CD4-positive, alpha-beta T cell treated with Interleukin-12 subunit alpha and Interleukin-12 subunit beta, for 1 hour (primary cell): ENCODE measurements at regions not wholly inside any gene's neighbourhood (a gene's known extent, or its start where the extent isn't known, plus 50 kb on each side); places are given as distances from the start of the nearest gene placed in this dataset.
"Not testable (repeated sequence)": the region's sequence is repeated elsewhere in the genome, so short reads cannot be mapped to it uniquely, and the experiment has no call there.

Experiments
- DNase-seq: peaks from one replicate; pipeline ENCODE4 v3.0.0-alpha.2; 2020

DNA sequence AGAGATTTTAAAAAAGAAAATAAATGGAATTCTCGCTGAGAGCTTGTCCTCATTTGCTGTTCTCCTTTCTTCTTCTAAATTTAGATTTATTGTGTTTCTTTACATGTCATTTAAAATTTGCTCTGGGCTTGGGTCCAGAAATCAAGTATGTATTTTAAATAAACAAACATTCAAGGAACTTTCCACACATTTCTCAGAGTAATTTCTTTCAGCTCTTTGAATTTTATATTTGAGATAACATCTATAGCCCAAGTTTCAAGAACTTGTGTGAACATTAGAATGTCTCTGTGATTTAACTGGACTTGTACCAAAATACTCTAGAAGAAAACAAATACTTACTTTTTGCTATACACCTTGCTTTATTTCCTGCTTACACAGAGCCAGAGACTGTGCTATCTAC lies 192.3 kb downstream of the TMEM200A start:
- DNase-seq = no peak

DNA sequence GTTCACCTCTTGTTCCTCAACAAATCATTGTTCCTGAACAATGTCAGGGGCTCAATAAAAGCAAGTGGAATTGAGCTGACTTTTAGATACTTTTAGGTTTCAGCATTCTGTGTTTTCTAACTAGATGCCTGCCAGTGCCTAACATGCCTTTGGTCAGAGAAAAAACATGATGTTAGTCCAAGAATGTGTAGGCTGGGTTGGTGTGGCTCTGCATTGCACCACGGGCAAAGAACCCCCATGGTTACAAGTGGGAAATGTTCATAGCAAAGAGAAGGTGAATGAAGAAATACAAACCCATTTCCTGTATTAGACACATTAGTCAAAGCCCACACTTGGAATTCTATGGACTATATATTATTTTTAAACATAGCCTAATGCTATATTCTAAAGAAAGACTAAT lies 193.3 kb downstream of the TMEM200A start:
- no peak for DNase-seq

- DNase-seq = no peak
These were observed 194.4 kb downstream of the TMEM200A start for GRCh38 chr6:130560231-130560630.

GRCh38 chr6:130561159-130561558 lies 195.3 kb downstream of the TMEM200A start:
- DNase-seq = not testable (repeated sequence)

GRCh38 chr6:130565696-130566095 lies 199.9 kb downstream of the TMEM200A start:
- DNase-seq = no peak

- no peak for DNase-seq
These were observed 208.3 kb downstream of the TMEM200A start for GRCh38 chr6:130574146-130574545.

- DNase-seq = no peak
These were observed 209.7 kb downstream of the TMEM200A start for GRCh38 chr6:130575557-130575956.

DNA sequence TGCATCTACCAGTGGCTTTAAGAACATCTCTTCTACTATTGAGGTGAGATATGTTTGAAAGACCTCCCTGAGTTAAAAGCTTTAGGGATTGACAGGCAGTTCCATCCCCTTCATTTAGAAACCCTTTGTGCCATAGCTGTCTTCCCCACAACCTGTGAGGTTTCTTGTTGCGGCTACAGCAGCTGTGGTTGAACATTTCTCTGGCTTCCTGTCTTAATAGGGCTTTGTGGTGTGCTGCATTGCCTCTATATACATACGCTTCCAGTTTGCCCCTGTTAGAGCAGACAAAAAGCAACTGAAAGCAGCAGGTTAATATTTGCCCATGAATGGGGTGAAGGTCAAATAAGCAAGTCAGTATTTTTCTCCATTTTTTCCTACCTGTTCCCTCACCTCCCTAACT lies 210.2 kb downstream of the TMEM200A start:
- DNase-seq = peak; percentile 69

GRCh38 chr6:130577178-130577919 lies 211.5 kb downstream of the TMEM200A start:
- DNase-seq = peak; percentile 34

GRCh38 chr6:130578713-130579112 lies 212.9 kb downstream of the TMEM200A start:
- no peak for DNase-seq

DNA sequence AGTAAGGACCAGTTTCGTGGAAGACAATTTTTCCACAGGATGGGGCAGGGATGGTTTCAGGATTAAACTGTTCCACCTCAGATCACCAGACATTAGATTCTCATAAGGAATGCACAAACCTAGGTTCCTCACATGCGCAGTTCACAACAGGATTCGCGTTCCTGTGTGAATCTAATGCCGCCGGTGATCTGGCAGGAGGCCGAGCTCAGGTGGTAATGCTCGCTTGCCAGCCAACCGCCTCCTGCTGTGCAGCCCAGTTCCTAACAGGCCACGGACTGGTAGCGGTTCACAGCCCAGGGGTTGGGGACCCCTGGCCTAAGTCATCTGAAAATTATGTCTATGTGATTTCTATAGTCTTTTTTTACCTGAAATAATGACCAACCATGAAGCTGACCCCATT lies 217.5 kb downstream of the TMEM200A start:
- DNase-seq = no peak

GRCh38 chr6:130585587-130585986 lies 219.8 kb downstream of the TMEM200A start:
- no peak for DNase-seq

GRCh38 chr6:130587778-130588520 lies 222.1 kb downstream of the TMEM200A start:
- DNase-seq = no peak

DNA sequence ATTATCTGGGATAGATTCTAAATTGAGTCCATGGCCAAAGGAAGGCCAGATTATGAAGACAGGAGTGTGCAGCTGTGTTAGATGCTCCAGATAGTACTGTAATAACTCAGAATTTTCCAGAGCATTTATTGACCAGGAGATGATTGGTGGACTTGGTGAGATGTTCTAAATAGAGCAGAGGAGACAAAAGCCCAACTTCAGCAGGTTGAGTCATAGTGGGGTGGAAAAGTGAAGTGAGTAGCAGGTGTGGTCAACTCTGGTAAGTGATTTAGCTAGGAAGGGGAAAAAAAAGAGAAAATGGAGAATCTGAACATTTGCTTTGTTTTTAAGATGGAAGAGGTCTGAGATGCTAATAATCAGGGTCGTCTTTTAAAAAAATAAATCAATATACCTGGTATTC lies 227.4 kb downstream of the TMEM200A start:
- DNase-seq = no peak

DNA sequence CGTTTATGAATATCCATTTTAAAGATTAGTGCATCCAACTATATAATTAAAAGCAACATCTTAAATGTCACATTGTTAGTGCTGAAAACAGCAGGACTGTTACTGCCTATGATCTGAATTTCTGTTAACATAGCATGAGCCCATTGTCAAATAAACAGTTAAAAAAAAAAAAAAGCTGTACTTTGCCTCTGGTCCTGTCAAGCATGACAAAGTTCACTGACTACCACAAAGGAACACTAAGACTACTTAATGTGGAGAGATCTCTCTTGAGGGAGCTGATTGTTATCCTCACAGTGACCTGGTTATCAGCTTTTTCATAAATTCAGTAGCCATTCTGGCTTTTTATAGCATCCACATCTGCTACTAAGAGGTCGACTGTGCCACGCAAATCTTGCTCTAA lies 228.1 kb downstream of the TMEM200A start:
- no peak for DNase-seq

- no peak for DNase-seq
These were observed 228.9 kb upstream of the SMLR1 start for GRCh38 chr6:130598021-130598989.

DNA sequence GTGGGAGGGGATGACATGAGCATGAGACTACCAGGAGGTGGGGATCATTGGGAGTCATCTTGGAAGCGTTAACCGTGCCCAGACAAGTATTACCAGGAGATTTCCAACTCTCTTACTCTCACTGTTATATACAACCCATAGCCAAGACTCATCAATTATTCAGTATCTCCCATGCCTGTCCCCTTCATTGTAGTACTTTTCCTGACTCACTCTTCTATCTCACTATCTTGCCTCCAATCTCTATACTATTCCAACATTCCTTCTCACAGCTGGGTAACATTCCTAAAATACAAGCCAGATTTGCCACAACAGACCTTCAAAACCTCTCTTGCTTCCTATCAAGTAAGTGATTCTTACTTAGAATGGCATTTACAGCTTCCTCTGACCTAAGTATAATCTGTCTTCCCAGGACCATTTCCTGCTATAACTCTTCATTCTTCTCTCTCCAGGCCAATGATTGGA lies 226.3 kb upstream of the SMLR1 start:
- no peak for DNase-seq

DNA sequence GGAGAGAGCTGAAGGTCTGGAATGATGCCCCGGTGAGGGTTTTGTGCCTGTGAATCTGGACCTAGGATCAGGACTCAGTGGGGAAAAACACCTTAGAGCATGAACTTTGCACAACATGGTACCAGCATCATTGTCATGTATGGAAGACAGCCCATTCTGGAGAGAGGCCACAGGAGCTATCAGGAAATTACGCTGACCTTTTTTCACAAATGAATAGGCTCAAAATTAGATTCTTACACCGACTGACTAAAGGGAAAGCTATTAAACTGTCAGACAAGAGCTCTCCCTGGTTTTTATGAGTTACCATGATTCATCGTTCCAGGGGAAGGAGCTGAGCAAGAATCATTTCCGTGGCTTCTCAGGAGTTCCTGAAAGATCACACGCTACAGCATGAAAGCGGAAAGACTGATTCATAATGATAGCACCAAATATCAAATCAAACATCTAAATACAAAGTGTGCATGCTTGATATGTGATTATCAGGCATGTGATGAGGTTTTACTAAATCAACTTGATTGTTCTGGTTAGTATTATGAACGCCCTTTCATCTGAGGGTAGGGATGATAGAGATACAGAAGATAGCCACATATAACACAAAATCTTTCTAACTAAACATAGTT lies 224.9 kb upstream of the SMLR1 start:
- peak; percentile 10 for DNase-seq

GRCh38 chr6:130603391-130603790 lies 223.8 kb upstream of the SMLR1 start:
- DNase-seq = no peak

GRCh38 chr6:130604841-130605399 lies 222.3 kb upstream of the SMLR1 start:
- no peak for DNase-seq

DNA sequence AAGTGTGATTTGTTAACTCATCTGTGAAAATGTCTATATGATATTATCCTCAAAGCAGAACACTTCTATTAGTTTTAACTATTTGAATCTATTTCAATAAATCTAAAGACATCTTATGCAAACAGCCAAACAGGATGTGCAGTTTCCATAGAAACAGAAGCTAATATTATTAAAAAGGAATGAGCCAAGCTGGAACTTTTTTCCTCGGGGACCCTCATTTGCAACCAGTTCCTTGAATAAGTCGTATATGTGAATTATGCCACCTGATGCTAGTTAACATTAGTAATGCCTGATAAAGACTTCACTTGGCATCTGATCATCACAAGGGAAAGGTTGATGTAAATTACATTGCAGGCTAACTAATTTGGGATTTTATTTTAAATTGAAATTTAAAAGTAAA lies 216.9 kb upstream of the SMLR1 start:
- DNase-seq = no peak

- DNase-seq = no peak
These were observed 215.8 kb upstream of the SMLR1 start for GRCh38 chr6:130611366-130611765.
